ENCODE measurements at regions not wholly inside any gene's neighbourhood (a gene's known extent, or its start where the extent isn't known, plus 50 kb on each side); places are given as distances from the start of the nearest gene placed in this dataset.

DNA sequence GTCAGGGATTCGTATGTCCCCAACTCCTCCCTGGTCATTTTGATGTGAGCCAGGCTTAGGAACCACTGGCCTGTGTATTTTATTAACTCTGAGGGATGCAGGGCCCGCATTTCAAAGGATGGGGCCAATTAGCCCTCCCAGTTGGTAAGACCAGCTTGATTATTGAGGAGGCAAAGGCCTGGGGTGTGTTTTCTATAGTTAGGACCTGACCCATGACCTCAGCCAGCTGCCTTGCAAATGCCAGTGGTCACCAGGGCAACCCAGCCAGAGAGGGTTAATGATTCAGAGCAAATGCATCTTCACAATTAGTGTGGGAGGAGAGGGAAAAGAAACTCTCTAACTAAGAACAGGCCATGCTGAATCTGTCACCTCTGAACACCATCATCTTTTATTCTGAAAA is 835.4 kb downstream of the MAFB start:
- no peak for DNase-seq

DNA sequence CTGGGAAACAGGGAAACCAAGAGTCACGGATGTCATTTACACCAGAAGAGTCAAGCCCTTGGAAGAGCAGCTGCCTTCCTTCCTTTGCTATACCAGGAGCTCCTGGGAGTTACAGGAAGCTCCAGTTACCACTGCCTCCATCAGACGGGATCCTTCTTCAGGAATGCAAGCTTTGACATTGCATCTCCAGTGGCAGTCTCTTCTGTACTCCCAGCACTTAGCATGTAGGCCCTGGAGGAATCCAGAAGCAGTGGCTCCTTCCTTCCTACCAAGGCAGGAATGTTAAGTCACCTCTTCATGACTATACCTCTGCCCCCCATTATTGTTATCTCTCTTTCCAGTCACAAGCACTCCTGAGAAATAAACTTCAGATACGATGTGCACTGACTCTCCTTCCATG is 836.0 kb downstream of the MAFB start:
- no peak for DNase-seq

DNA sequence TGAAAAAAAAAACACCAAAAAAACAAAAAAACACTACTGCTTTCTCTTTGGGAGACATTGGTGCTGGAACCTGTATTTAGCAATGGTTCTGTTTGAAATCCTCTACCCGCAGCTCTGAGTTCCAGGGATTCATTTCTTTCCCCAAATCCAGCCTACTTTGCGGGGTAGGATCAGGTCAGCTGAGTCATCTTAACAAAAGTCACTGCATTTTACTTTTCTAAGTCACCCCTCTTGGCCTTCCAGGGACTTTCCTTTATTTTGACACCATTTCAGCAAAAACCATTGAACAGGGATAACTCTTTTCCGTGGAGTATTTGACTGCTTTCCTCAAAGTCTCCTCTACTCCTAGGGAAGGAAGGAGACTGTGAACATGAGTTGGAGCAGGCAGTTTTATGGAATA is 837.6 kb downstream of the MAFB start:
- no peak for DNase-seq

DNA sequence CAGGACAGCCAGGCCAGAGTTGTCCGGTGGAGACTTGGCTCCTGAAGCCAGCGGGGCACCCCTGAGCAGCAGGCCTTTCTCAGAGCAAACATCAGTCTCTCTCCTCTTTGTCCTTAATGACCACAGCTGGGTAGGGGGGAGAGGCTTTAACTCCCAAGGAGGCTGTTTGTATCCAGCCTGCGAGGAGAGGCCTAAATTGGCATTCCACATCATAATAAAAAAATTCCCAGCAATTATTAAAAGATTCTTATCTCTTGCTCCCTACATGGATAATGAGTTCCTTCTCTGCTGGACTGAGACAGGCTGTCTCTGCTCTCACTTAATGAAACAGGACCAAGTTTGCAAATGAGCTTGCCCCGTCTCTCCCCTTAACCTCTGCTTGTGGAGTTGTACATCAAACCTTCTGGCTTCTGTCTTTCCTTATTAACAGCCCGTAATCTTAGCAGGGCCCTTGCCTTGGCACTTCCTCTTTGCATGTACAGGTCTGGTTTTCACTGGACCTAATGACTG is 838.2 kb downstream of the MAFB start:
- no peak for DNase-seq

DNA sequence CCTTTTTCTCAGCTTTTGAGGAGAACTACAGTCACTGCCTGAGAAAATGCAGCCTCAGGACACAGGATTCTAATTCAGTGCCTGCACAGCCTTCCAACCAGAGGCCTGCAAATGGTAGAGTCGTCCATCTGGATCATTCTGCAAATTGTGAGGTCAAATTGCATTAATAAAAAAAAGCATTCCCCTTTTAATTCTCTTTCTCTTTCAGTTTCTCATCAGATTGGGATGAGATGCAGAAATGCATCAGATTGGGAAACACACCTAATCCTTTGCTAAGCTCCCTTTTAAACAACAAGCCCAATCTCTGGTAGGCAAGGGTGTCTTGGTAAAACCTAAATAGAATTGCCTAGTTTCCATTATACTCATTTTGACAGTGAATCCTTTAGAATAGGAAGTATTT is 838.8 kb downstream of the MAFB start:
- DNase-seq: no peak

DNA sequence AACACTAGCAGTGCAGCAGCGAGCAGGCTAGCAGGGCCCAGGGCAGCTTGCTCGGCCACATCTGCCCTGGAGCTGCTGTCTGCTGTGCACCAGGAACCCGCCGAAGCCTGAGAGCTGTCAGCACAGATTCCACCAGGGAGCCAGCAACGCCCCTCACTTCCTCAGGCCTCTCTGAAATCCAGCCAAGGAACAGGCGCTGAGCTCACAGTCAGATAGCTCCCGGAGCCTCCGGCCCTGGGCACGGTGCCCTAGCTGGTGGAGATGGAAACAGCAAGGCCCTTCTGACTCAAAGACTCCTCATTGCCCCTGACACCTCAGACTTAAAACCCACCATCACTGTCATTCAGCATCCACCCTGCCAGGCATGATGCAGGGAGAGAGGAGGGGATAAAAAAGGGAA is 839.4 kb downstream of the MAFB start:
- peak; percentile 81 for DNase-seq

DNA sequence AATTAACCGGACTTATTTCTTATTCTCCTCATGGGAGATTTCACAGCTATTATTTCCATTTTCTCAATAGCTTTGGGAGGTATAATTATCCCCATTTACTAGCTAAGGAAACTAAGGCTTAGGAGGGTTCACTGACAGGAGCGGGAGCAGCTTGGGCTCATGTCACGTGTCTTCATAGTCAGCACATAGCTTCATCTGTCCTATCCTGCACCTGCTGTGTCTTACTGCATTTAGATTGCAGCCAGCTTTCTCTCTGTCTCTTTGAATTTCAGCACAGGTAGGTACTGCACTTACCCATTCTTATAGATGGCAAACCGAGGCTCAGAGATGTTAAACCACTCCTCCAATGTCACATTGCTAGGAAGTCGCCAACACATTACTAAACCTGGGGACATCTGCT is 839.9 kb downstream of the MAFB start:
- no peak for DNase-seq

DNA sequence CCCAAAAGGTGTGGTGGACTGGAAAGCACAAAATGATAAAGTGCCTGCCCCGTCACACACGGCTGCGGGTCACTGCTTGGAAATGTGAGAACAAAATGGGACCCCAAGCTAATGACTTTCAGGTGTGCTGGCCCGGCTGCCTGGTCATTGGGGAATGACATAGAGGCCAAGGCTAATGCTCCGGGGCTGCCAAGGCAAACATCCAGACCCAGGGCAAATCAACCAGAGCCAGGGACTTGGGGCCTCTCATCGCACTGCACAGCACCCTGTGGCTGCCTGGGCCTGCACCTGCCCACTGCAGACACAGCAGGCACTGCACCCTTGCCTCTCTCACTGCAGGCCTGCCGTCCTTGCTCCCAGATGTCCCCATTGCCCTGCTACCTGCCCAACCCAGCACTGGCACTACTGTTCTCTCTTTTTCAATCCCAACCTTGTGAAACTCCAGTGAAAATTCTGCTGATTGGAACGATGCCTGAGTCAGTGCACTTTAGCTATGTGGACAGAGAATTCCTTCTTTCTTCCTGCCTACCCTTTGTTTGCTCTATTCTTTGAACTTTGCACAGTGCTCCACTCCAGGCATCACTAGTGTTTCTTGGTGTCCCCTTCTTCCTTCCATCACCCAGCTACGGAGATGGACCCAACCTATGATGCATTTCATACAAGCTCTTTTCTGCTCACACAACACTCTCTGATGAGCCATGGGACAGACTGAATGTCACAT is 849.5 kb downstream of the MAFB start:
- no peak for DNase-seq

DNA sequence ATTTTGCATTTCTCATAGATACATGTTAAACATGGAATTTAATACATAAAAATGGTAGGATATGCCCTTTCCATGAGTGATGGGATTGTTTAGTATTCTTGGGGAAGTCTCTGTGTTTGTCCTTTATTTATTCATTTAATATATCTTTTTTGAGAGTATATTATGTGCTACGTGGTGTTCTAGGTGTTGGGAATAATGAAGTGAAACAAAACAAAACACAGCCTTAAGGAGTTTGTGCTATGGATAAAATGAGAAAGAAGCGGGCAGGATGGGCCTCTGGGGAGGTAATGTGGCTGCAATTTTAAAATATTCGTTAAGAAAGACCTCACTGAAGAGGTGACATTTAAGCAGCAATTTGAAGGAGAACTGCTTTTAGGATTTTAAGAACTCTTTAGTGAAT is 851.5 kb downstream of the MAFB start:
- DNase-seq: no peak

DNA sequence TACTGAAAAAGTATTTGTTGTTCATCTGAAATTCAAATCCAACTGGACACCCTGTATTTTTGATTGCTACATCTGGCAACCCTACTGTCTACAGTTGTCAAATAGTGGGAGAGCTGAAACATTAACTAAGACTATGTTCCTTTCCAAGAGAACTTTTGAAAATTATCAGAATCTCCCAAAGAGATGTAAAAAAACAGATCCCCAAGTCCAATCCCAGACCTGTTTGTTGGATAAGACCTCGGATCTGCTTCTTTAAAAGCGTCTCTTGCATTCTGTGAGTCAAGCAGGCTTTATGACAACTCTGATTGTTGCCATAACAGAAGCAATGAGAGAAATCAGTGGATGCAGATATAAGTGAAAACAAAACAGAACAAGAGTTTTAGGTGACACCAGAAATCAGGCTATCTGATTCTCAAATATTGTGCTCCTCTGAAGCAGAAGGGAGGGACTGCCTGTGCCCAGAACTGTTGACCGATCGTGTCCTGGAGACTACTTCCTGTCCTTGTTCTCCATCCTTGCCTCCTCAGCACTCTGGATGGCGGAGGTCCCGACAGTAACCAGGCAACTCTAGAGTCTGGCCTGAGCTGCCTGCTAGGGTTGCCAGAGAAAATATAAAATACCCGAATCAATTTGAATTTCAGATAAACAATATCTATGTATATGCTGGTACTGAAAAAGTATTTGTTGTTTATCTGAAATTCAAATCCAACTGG is 853.8 kb downstream of the MAFB start:
- DNase-seq: no peak

DNA sequence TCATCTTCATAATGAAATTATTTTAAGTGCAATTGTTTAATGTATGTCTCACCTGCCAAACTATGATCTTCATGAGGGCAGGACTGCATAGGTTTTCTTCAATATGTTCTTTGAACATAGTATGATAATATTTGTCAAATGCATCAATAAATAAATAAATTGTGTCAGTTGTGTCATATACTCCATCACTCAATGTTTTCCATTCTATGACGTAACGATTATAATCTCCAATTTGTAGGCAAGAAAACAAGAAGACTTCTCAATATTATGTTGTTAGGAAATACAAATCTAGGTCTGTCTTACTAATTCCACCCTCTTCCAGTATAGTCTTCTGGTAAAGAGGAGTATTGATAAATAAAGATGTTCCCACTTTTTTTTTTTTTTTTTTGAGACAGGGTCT is 858.1 kb downstream of the MAFB start:
- DNase-seq: no peak

DNA sequence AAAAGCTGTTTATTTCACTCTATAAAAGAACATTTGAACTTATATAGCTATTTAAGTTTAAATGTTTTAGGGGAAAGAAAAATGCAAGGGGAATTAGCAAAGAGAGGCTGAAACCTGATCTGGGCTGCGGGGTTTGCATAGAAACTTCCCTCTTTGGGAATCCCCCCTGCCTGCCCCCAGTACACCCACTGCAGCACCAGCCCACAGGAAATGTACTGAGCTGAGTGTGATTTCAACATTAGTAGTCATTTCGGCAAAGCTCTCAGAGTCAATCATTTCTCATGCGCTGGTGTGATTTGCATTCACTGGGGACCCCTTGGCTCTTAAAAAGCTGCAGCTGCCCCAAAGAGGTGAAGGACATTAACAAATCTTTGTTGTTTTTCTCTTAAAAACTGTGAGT is 859.4 kb downstream of the MAFB start:
- no peak for DNase-seq

DNA sequence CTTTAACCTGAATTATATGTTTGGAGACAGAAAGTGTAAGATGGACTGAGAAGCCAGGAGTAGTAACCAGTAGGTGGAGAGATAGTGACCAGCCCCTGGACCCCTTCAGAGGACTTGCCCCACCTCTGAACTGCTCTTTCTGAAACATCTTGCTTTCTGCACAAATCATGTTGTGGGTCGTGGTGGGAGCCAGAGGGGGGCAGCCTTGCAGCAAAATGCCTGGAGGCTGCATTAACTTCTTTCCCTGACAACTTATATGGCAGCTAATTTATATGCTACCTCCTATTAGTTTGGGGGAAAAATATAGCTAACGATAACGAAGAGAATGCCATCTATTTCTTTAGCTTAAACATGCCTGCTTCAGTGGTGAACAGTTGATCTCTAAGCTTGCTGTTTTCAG is 859.8 kb downstream of the MAFB start:
- no peak for DNase-seq

DNA sequence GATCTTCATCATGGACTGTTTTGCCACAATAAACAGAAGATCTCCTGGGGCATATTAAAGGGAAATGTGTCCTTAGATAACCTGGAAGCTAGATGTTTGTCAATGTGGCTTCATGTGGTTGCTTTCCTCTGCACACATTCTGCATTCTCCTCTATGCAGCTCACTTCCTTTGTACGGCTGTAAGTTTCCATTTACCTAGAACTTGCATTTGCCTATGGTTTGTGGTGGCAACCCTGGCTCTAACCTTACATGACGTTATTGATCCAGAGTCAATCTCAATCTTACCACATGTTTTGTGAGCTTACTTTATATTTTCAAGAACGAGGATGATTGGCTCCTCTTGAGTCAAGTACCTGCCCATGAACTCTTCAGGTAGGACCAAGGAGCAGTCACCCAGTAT is 863.1 kb downstream of the MAFB start:
- no peak for DNase-seq

DNA sequence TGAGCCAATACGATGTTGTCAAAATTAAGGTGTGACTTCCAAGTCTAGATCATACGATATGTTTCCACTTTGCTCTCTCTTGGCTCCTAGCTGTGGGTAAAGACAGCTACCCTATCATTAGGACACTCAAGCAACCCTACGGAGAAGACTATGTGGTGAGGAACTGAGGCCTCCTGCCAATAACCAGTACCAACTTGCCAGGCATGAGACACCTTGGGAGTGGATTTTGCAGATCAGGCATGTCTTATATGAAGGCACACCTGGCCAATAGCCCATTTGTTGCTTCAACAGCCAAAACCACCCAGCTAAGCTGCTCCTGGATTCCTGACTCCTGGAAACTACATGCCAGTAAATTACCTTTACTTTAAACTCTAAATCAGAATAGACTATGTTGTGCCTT is 863.4 kb downstream of the DHX35 start:
- no peak for DNase-seq

DNA sequence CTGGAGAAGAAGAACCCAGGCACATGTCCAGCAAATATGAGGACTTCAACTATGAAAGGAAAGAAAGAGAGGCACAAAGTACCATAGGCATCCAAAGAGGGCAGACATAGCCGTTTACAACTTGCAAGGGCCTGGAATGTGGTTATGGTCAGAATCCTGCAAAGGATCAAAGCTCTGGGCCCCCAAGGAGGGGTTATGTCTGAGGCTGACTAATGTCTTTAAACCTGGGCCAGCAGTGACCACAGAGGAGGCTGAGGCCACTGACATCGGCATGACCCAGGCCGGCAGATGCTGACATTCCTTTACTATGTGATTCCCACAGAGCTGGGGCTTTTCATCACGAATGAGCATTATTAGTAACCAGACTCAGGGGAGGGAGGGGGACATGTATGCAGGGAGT is 861.1 kb downstream of the DHX35 start:
- peak; percentile 81 for DNase-seq

DNA sequence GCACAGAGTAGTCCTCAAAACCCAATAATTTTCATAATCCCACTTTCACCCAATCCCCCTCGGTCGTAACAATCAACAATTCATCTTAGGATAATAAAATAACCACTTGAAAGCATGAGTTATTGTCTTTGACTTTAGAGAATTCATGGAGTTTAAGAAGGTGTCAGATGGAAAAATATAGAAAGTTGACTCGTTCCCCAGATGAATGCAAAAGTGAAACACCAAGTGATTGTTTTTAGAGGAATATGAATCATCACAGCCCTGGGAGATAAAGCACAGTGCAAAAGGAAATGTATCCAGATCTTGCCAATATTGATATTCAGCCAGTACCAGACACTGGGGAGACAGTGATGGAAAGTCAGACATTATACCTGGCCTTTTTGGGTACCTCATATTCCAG is 860.5 kb downstream of the DHX35 start:
- DNase-seq: no peak

DNA sequence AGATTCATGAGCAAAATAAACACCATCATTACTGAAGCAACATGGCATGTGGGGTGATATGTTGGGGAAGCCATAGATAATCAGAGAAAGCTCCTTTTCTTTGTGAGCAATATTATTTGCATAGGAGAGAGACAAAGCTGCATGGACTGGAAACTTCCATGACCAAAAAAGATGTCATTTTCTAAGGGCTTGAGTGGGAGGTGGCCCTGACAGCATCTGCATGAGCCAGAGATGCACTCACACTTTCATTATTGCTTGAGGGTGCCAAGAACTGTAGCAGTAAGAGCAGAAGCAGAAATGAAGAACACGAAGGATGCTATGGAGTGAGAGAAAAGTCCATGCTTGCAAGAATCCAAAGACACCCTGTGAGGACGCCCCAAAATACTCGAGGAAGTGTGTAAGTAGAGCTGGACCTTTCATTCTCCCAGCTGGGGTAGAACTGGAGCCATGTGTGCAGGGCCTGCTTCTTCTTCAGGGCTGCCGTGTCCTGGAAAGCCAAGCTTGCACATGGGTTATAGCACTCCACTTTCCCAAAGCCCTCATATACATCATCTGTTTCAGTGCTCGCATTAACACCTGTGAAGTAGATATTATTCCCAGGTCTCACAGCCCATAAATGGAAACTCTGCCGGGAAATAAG is 851.2 kb downstream of the DHX35 start:
- DNase-seq: no peak

DNA sequence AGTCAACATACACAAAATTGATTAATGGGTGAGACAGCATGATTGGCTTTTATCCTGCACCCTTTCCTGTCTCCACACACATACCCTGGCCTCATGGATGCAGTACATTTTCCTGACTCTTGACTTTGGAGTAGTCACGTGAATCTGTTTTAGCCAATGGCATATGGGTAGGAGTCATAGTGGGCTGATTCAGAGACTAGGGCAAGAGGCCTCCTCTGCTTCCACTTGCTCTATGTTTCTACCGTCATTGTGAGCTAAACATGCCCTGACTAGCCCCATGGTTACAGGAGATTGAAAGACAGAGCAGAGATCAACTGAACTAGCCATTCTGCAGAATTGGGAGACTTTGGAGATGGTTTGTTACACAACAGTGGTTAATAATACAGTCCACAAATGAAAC is 850.0 kb downstream of the DHX35 start:
- DNase-seq: no peak

DNA sequence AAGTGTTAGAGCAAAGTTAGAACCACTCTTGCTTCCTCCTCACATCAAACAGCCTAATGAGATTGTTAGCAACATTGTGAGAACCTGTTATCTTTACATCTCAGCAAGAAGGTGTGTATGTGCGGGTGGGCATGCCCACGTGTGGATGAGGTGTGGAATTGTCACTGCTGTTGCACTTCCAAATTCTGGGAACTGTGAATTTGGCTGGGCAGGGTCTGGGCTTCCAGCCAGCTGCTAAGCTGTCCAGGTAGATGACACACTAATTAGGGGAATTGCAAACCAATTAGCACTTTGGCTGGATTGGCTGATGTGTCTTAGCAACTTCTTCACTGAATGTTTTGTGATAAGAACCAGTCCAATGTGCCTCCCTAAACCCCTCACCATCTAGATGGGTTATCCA is 848.2 kb downstream of the DHX35 start:
- DNase-seq: no peak

DNA sequence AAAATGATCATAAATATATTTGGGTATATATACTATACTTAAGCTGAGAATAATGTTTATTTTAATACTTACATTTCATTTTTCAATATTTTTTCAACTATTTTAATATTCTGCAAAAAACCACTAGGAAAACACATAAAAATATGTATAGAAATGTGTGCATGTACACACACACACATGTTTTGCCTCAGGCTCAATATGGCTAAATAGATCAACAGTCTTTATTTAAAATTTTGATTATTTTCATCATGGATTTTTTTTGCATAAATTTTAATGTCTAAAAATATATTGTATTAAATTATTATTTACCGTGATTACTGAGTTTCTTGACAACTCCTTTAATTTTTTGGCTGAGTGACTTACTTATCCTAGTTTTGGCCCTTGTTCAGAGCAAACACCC is 846.5 kb downstream of the DHX35 start:
- DNase-seq: no peak

DNA sequence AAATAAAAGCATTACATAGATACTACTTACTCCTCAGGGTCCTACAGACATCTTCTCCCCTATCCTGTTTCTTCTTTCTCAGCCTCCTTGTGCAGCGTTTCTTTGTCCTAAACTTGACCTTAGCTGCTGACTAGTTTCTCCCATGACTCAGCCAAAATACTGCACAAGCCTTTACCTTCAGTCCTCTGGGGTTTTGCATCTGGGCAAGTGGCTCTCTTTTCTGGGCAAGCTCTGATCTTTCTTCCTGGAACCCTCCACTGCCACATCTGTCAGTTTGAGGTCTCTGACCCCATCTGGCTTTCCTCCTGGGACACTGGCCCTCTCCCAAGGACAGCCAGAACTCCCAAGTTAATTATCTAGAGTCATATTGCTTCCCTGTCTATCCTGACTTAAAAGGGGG is 838.4 kb downstream of the DHX35 start:
- peak; percentile 36 for DNase-seq

DNA sequence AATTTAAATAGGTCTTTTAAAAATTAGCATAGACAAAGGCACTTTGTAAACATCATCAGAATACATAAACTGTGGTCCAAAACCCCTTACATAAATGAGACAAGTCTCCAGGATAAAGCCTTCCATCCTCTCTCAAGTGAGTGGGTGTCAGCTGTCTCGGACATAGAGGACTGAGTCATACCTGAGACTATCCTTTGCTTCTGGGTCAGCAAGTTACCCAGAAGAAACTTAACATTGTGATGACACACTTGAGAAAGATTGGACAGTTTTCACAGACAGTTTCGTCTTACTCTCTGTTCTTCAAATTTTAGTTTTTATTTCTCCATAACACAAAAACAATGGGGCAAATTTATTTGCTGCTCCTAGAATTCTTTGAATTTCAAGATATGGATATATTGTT is 838.0 kb downstream of the DHX35 start:
- no peak for DNase-seq

DNA sequence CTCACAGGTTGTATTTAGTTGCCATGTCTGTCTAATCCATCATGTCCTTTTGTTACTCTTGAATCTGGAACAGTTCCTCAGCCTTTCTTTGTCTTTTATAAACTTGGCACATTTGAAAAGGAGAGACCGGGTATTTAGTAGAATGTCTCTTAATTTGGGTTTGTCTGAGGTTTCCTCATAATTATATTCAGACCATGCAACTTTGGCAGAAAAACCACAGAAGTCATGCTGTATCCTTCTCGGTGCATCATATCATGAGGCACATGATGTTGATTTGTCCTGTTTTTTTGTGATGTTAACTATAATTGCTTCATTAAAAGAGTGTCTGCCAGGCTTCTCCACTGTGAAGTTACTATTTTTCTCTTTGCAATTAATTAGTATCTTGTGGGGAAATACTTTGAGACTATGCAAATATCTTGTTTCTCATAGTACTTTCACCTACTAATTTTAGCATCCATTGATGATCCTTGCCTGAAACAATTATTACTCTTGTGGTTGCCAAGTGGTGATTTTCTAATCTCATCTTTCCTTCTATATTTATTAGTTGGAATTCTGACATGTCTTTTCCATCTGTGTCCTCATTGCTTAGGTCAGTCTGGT is 837.3 kb downstream of the DHX35 start:
- no peak for DNase-seq
